ENCODE measurements at regions not wholly inside any gene's neighbourhood (a gene's known extent, or its start where the extent isn't known, plus 50 kb on each side); places are given as distances from the start of the nearest gene placed in this dataset.

DNA sequence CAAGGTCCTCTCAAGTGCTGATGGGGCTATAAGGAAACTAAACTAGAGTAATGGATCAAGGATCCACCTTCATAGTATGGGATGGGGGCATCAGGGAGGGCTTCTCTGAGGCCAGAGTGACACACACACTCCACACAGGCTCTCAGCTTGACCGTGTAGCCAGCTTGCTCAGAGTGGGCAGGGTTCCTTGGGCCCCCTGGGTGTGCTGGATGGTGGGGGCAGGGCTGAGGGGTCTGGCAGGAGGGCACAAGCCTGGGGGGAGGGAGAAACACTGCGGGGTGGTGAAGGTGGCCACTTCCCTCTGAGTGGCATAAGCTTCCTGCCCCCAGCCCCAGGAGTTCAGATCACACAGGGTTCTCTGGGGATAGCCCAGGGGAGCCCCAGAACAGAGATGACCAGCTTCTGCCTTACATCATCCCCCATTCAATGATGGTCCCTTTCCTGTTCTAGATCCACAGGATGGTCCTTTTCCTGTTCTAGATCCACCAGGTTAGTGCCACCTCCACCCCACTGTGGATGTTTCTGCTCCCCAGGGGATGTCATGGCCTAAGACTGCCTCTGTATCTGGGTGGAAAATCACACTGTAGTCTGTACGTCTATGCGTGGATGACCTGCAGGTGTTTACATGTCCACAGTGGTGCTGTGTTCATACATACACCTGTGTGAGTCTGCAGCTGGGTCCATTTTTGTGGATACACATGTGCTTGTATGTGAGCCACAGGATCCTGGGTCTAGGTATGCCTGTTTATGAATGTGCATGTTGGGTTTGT lies 525.0 kb downstream of the PTPRU start:
- no peak for TF ChIP-seq POLR2A (IDR thresholded peaks at IDR 0.05; ENCODE audit: low read length)
- TF ChIP-seq GATA1 (IDR thresholded peaks at IDR 0.05; ENCODE audit: low read depth, low read length), result no peak

Measured in erythroblast (primary cell).